Transverse colon (tissue), 3 donors: ENCODE measurements at regions not wholly inside any gene's neighbourhood (a gene's known extent, or its start where the extent isn't known, plus 50 kb on each side); places are given as distances from the start of the nearest gene placed in this dataset.

Experiments used
- CTCF ChIP-seq, 5 experiments: fragments of 200-600 bp in 3 of 5; fragments of 450-650 bp in 2 of 5; sonication (generic) in 3 of 5; IDR thresholded peaks; 1 replicate in 2 of 5; 2 replicates in 3 of 5; pipeline ENCODE4 v1.5.1; 2016 to 2017; ENCODE audit warnings: antibody characterized with exemption in 5 of 5, inconsistent platforms in 3 of 5, mild to moderate bottlenecking in 2 of 5, moderate library complexity in 1 of 5
- EP300 ChIP-seq: sonication (generic); formaldehyde crosslinking; IDR thresholded peaks from one replicate; pipeline ENCODE4 v1.6.1; 2017; ENCODE audit warnings: antibody characterized with exemption, low read depth
- POLR2A ChIP-seq: fragments of 450-650 bp; IDR thresholded peaks from one replicate; pipeline ENCODE4 v1.6.1; 2016; ENCODE audit warnings: antibody characterized with exemption, mild to moderate bottlenecking, moderate library complexity

GRCh38 chr4:175246941-175247340, 328.8 kb downstream of the ADAM29 start:
- TF ChIP-seq CTCF (IDR thresholded peaks at IDR 0.05) (no peak), POLR2A (no peak), EP300 (no peak)
